ENCODE measurements at regions not wholly inside any gene's neighbourhood (a gene's known extent, or its start where the extent isn't known, plus 50 kb on each side); places are given as distances from the start of the nearest gene placed in this dataset.

GRCh38 chr6:44653091-44653490 lies 265.6 kb downstream of the CDC5L start:
- TF ChIP-seq EZH2phosphoT487 (IDR thresholded peaks at IDR 0.05; ENCODE audit: insufficient read depth, low read depth): no peak
- TF ChIP-seq EZH2 (IDR thresholded peaks at IDR 0.05; ENCODE audit: insufficient read depth, poor library complexity, severe bottlenecking): no peak

Measured in GM23248 (cell line).